ENCODE measurements at regions not wholly inside any gene's neighbourhood (a gene's known extent, or its start where the extent isn't known, plus 50 kb on each side); places are given as distances from the start of the nearest gene placed in this dataset.

DNA sequence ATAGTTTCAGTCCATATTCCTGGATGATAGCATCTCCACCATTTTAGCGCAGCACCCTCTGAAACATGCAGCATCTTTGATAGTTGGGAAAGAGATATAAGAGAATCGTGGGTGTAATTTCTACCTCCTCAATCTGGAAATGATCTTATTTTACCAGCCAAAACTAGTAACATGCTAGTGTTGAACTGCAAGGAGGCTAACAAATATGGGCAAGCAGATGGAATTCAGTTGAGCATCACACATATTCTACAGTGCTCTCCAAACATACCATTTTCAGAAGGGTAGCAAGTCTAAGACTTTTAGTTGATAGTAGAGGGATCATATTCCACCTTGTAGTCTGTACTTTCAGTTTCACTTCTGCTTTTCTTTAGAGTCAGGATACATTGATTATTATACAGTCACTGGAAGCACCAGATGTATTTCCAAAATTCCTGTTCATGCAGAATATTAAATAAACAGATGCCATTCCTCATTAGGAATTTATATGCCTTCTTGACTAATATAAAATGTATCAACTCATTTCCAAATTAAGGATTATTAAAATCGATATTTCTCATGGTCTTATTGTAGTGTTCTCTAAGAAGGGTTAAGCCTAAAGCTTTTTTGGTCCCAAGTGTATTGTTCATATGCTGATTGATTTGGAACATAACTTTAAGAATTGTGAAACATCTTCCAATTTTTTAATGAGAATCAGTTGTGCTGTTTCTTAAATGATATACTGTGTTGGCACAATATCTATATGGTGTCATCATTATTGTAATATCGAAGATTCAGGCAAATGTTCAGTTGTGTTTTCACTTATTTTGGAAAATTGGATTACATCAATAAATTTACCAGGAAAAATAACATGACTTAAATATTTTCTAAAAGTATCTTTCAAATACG, 362.0 kb downstream of the CENPW start:
- TF ChIP-seq EP300 (IDR thresholded peaks at IDR 0.05): no peak
- no peak for TF ChIP-seq POLR2A (IDR thresholded peaks at IDR 0.05)
- TF ChIP-seq, protein P1, sequence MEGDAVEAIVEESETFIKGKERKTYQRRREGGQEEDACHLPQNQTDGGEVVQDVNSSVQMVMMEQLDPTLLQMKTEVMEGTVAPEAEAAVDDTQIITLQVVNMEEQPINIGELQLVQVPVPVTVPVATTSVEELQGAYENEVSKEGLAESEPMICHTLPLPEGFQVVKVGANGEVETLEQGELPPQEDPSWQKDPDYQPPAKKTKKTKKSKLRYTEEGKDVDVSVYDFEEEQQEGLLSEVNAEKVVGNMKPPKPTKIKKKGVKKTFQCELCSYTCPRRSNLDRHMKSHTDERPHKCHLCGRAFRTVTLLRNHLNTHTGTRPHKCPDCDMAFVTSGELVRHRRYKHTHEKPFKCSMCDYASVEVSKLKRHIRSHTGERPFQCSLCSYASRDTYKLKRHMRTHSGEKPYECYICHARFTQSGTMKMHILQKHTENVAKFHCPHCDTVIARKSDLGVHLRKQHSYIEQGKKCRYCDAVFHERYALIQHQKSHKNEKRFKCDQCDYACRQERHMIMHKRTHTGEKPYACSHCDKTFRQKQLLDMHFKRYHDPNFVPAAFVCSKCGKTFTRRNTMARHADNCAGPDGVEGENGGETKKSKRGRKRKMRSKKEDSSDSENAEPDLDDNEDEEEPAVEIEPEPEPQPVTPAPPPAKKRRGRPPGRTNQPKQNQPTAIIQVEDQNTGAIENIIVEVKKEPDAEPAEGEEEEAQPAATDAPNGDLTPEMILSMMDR (IDR thresholded peaks at IDR 0.05): no peak
- H3K27me3 ChIP-seq: no peaks in the 10 kb centered on the region
- no peak overlapping the region for H3K27ac ChIP-seq
- intact Hi-C loops (cut with DNase I): no loop called here
- no peaks in the 10 kb centered on the region for H3K9me3 ChIP-seq
- WGBS, 3 donors: 72 to 75% (median 74%) methylated on average over 5 of the region's 5 CpGs
- no peak overlapping the region for H3K4me3 ChIP-seq
- DNase-seq: no peak
- H3K36me3 ChIP-seq: no peaks in the 10 kb centered on the region
- H3K4me1 ChIP-seq (ENCODE audit: insufficient read depth): no peaks in the 10 kb centered on the region

DNA sequence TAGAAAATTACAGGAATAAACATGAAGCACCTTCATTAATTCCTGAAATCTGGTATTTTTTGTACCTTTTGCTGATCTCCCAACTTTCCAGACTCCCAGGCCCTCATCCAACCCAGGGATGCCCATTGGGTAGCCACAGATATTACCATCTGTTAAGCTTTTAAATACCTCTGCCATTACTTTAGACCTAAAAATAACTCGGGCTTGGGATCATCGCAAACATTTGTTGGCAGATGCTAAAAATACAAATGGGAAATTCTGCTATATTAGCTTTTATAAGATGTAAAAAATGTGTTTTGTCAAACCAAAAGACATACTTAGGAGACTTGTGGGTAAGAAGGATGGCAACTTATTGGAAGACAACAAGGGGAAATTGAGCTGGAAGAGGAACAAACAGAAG, 376.1 kb downstream of the CENPW start:
- no peak for TF ChIP-seq EP300 (IDR thresholded peaks at IDR 0.05)
- TF ChIP-seq, protein P1 (IDR thresholded peaks at IDR 0.05): no peak
- no peak for TF ChIP-seq POLR2A (IDR thresholded peaks at IDR 0.05)
- H3K27ac ChIP-seq: no peak overlapping the region
- H3K9me3 ChIP-seq: no peaks in the 10 kb centered on the region
- no peaks in the 10 kb centered on the region for H3K27me3 ChIP-seq
- H3K4me1 ChIP-seq (ENCODE audit: insufficient read depth): no peaks in the 10 kb centered on the region
- DNase-seq: no peak
- H3K36me3 ChIP-seq: no peaks in the 10 kb centered on the region
- H3K4me3 ChIP-seq: no peak overlapping the region
- intact Hi-C loops (cut with DNase I): no loop called here
- WGBS, 3 donors: 64 to 73% (median 68%) methylated on average over 2 of the region's 2 CpGs

DNA sequence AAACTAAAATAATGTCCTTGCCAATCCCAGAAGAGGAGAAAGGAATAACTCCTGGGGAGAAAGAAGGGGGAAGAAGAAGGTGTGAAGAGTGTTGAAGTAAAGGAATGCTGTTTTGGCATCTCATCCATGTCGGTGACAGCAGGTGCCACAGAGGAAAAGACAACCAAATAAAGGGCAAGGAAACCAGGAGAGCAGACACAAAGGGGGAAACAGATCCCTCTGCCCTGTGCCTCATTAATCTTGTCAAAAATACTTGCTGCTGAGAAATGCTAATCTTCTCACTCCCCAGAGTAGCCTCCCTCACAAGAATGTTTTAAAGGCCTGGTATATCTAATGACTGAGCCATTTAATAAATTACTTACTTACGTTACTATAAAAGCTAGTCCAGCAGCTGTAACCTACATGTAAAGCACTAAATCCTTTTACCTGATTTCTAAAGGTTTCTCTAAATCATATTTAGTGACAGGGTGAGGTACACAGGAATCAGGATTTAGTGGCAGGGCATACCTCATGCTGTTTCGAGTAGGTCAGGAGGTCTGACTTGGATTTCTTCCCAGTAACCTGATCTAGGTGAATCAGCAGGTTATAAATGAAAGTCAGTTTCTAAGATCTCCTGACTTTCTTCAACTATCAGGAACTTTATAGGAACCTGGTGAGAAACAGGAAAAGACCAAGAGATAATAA, 377.1 kb downstream of the CENPW start:
- DNase-seq: no peak
- no peaks in the 10 kb centered on the region for H3K27me3 ChIP-seq
- intact Hi-C loops (cut with DNase I): no loop called here
- H3K4me1 ChIP-seq (ENCODE audit: insufficient read depth): no peaks in the 10 kb centered on the region
- TF ChIP-seq, protein P1 (IDR thresholded peaks at IDR 0.05): no peak
- no peak for TF ChIP-seq EP300 (IDR thresholded peaks at IDR 0.05)
- no peak for TF ChIP-seq POLR2A (IDR thresholded peaks at IDR 0.05)
- H3K27ac ChIP-seq: no peak overlapping the region
- no peak overlapping the region for H3K4me3 ChIP-seq
- WGBS, 3 donors: 46 to 56% (median 51%) methylated on average over 3 of the region's 3 CpGs
- H3K9me3 ChIP-seq: no peaks in the 10 kb centered on the region
- no peaks in the 10 kb centered on the region for H3K36me3 ChIP-seq

DNA sequence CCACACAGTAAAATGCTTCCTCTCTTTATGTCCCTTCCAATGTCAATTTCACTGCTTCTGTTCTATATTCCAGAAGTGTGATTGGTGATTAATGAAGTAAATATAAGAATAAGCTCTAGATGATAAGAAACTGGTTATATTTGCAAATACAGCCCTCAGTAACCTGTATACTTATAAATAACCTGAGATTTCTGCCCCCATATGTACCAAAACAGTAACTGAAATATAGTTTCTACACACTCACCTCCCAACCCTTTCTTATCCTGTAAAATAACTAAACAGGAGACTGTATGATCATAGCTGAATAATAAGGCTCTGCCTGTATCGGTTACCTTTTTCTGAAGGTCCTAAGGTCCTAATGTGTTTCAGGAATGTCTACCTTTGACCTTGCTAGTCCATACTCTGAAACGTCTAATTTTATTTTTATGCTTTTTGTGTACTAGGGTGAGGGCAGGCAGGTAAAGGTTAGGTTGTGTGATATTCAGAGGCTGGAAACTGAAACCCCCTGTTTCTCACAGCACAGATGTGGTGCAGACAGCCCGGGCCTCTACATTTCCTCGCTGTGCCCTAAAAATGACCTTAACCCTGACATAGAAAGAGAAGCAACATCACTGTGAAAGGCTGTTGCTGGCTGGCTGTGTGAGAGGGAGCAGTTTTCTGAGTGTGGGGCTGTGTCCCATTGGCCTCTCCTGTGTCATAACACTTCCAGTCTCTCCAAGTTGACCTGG, 378.8 kb downstream of the CENPW start:
- DNase-seq: no peak
- TF ChIP-seq, protein P1 (IDR thresholded peaks at IDR 0.05): no peak
- TF ChIP-seq POLR2A (IDR thresholded peaks at IDR 0.05) (no peak), EP300 (IDR thresholded peaks at IDR 0.05) (no peak)
- no peaks in the 10 kb centered on the region for H3K27me3 ChIP-seq
- intact Hi-C loops (cut with DNase I): no loop called here
- WGBS, 3 donors: 48 to 67% (median 56%) methylated on average over 4 of the region's 4 CpGs
- H3K4me1 ChIP-seq (ENCODE audit: insufficient read depth): no peaks in the 10 kb centered on the region
- no peak overlapping the region for H3K27ac ChIP-seq
- H3K36me3 ChIP-seq: no peaks in the 10 kb centered on the region
- H3K4me3 ChIP-seq: no peak overlapping the region
- H3K9me3 ChIP-seq: no peaks in the 10 kb centered on the region
